HepG2 (cell line): ENCODE measurements at regions not wholly inside any gene's neighbourhood (a gene's known extent, or its start where the extent isn't known, plus 50 kb on each side); places are given as distances from the start of the nearest gene placed in this dataset.

ENCODE experiments used
- ATAC-seq: fragments of 200-7000 bp; cut with Tn5 transposase; 3 replicates; pipeline ENCODE4 v1.9.1; 2020; ENCODE audit warnings: mild to moderate bottlenecking, moderate library complexity
- BruUV-seq: library from RNA; stranded (reverse); fragments of 400-500 nt; replicated peaks from 2 replicates; lab custom pipeline; 2021; lab: Mats Ljungman, UMichigan
- CTCF ChIA-PET: fragments of 300-600 bp; formaldehyde crosslinking; extraction: SDS; loops from one replicate; lab custom pipeline; 2021; ENCODE audit warnings: low total read pairs, inconsistent platforms, low intra/inter-chr PET ratio; lab: Yijun Ruan, JAX
- POLR2A ChIA-PET: fragments of 350-600 bp; sonication (Branson Sonifier 250); formaldehyde crosslinking; loops from one replicate; lab custom pipeline; 2020; ENCODE audit warnings: antibody characterized with exemption, inconsistent platforms; lab: Yijun Ruan, JAX
- DNase-seq: peaks from one replicate; pipeline ENCODE4 v3.0.0-alpha.2; 2015; ENCODE audit warnings: low spot score
- FAIRE-seq: peaks from 3 replicates; lab custom pipeline; 2011; peaks lifted over from hg19 to GRCh38; lab: Jason Lieb, UNC
- H2AFZ ChIP-seq: one replicate; pipeline ENCODE4 v1.6.1; 2011; ENCODE audit warnings: low read length, inconsistent platforms
- H3K27ac ChIP-seq: fragments of 300-600 bp; 3 replicates; pipeline ENCODE4 v1.8.0; 2011; ENCODE audit warnings: mixed run types, mild to moderate bottlenecking, mixed read lengths, low read length, inconsistent platforms; ENCODE audit not compliant: insufficient read depth; ENCODE audit errors: extremely low read length
- H3K27me3 ChIP-seq, 2 experiments: fragments of 200-600 bp in 1 of 2; 2 replicates in 1 of 2; 3 replicates in 1 of 2; pipeline versions ENCODE4 v1.6.0 to v1.8.0; 2011; ENCODE audit warnings: low read length in 2 of 2, mild to moderate bottlenecking in 2 of 2, moderate library complexity in 2 of 2, inconsistent platforms in 1 of 2; ENCODE audit not compliant: insufficient read depth in 2 of 2, control insufficient read depth in 1 of 2
- H3K36me3 ChIP-seq, 2 experiments: fragments of 200-600 bp in 1 of 2; replicated peaks in 1 of 2; 2 replicates in 1 of 2; 3 replicates in 1 of 2; pipeline versions ENCODE4 v1.5.1 to v1.8.0; 2011; ENCODE audit warnings: low read length in 2 of 2, inconsistent platforms in 1 of 2; ENCODE audit not compliant: insufficient read depth in 2 of 2, control insufficient read depth in 1 of 2
- H3K4me1 ChIP-seq: 2 replicates; pipeline ENCODE4 v1.5.1; 2012; ENCODE audit warnings: low read length, inconsistent platforms; ENCODE audit not compliant: insufficient read depth
- H3K4me2 ChIP-seq: 2 replicates; pipeline ENCODE4 v1.6.0; 2011; ENCODE audit warnings: low read depth, low read length, inconsistent platforms
- H3K4me3 ChIP-seq, 3 experiments: fragments of 200-600 bp in 1 of 3; sonication (generic), shearing (Covaris generic) in 1 of 3; replicated peaks in 1 of 3; 2 replicates each; pipeline ENCODE4 v1.5.1; 2011 to 2016; ENCODE audit warnings: low read length in 3 of 3, inconsistent platforms in 2 of 3, low read depth in 2 of 3, mild to moderate bottlenecking in 2 of 3, control low read depth in 1 of 3, mixed read lengths in 1 of 3; ENCODE audit not compliant: insufficient read depth in 1 of 3
- H3K79me2 ChIP-seq: one replicate; pipeline ENCODE4 v1.6.1; 2011; ENCODE audit warnings: low read length, inconsistent platforms; ENCODE audit not compliant: insufficient read depth
- H3K9ac ChIP-seq: 2 replicates; pipeline ENCODE4 v1.6.0; 2011; ENCODE audit warnings: mild to moderate bottlenecking, low read depth, low read length, inconsistent platforms; ENCODE audit not compliant: insufficient read depth
- H3K9me3 ChIP-seq: 2 replicates; pipeline ENCODE4 v1.5.1; 2012; ENCODE audit warnings: mild to moderate bottlenecking, low read length
- H4K20me1 ChIP-seq: 2 replicates; pipeline ENCODE4 v1.6.0; 2011; ENCODE audit warnings: inconsistent platforms, mild to moderate bottlenecking, low read length, moderate library complexity; ENCODE audit not compliant: insufficient read depth
- CREM ChIP-seq, 2 experiments: sonication (generic) in 1 of 2; formaldehyde crosslinking in 1 of 2; IDR thresholded peaks; 2 replicates each; pipeline versions ENCODE4 v1.4.0 to v1.6.1; 2016 to 2020; ENCODE audit warnings: antibody characterized with exemption in 1 of 2, mild to moderate bottlenecking in 1 of 2, missing genetic modification reagents in 1 of 2
- IRX3 ChIP-seq: sonication (generic); formaldehyde crosslinking; IDR thresholded peaks from 2 replicates; pipeline ENCODE4 v1.8.1; 2023; ENCODE audit warnings: mild to moderate bottlenecking, low read depth, missing genetic modification reagents, borderline replicate concordance
- KDM2A ChIP-seq: sonication (generic); formaldehyde crosslinking; IDR thresholded peaks from 2 replicates; pipeline ENCODE4 v1.4.0; 2020; ENCODE audit warnings: low read depth, missing genetic modification reagents, borderline replicate concordance
- MEF2D ChIP-seq: sonication (generic); formaldehyde crosslinking; IDR thresholded peaks from 2 replicates; pipeline ENCODE4 v1.5.1; 2020; ENCODE audit warnings: mild to moderate bottlenecking, missing genetic modification reagents
- SIX4 ChIP-seq: sonication (generic); formaldehyde crosslinking; IDR thresholded peaks from 2 replicates; pipeline ENCODE4 v1.4.0; 2020; ENCODE audit warnings: missing genetic modification reagents
- ZBTB8A ChIP-seq: sonication (generic); formaldehyde crosslinking; IDR thresholded peaks from 2 replicates; pipeline ENCODE4 v1.4.0; 2020; ENCODE audit warnings: mild to moderate bottlenecking, low read depth, missing genetic modification reagents, borderline replicate concordance
- ZSCAN30 ChIP-seq: sonication (generic); formaldehyde crosslinking; IDR thresholded peaks from 2 replicates; pipeline ENCODE4 v1.5.0; 2020; ENCODE audit warnings: mild to moderate bottlenecking, missing genetic modification reagents
- WGBS: methylation state at CpG from one replicate; pipeline ENCODE4 v1.1.6; 2017; ENCODE audit warnings: low lambda C conversion rate; 5-methylcytosine and 5-hydroxymethylcytosine counted together
- in situ Hi-C: cut with HindIII; loops from 2 replicates; pipeline ENCODE4 v1.10.0; 2017; ENCODE audit warnings: low pct_unique_long_range_greater_than_20kb; ENCODE audit not compliant: extremely low pct_ligation_motif_present
- intact Hi-C: fragments of 100-400 bp; cut with micrococcal nuclease; formaldehyde crosslinking; loops from one replicate; pipeline ENCODE4 v1.10.0; 2022; ENCODE audit not compliant: unreplicated experiment
- TF ChIP-seq, protein P1 (sequence below): sonication (generic); formaldehyde crosslinking; IDR thresholded peaks from 2 replicates; pipeline ENCODE4 v1.8.0; 2022; ENCODE audit warnings: mild to moderate bottlenecking, missing genetic modification reagents, moderate library complexity
- TF ChIP-seq, protein P2 (sequence below): sonication (generic); formaldehyde crosslinking; IDR thresholded peaks from 2 replicates; pipeline ENCODE4 v1.5.0; 2020; ENCODE audit warnings: missing genetic modification reagents, mild to moderate bottlenecking, borderline replicate concordance
- TF ChIP-seq, protein P3 (sequence below): sonication (generic); formaldehyde crosslinking; conservative IDR thresholded peaks from 2 replicates; pipeline ENCODE4 v1.8.0; 2022; ENCODE audit warnings: low read depth, missing genetic modification reagents

- intact Hi-C loops (no loop called here), in situ Hi-C loops (no loop called here)
- DNase-seq: no peak
- BruUV-seq: no TSS peak
- no peaks in the 10 kb centered on the region for H4K20me1 ChIP-seq
- no peaks in the 10 kb centered on the region for H3K36me3 ChIP-seq
- ATAC-seq: no peak
- no peak for FAIRE-seq
- CTCF ChIA-PET: no interaction called here
- no peaks in the 10 kb centered on the region for H3K4me1 ChIP-seq
- H3K4me3 ChIP-seq: no peak overlapping the region
- POLR2A ChIA-PET: no interaction called here
- no peaks in the 10 kb centered on the region for H3K9me3 ChIP-seq
- no peak overlapping the region for H3K9ac ChIP-seq
- no peaks in the 10 kb centered on the region for H3K79me2 ChIP-seq
- no peak overlapping the region for H2AFZ ChIP-seq
- H3K4me2 ChIP-seq: no peak overlapping the region
- H3K27me3 ChIP-seq: no peaks in the 10 kb centered on the region
- TF ChIP-seq CREM (IDR thresholded peaks at IDR 0.05) (no peak), CREM (CRISPR knock-in tag; IDR thresholded peaks at IDR 0.05) (no peak), IRX3 (CRISPR knock-in tag) (no peak), ZBTB8A (no peak), KDM2A (CRISPR knock-in tag) (no peak), MEF2D (CRISPR knock-in tag) (no peak)
- TF ChIP-seq, protein P1, sequence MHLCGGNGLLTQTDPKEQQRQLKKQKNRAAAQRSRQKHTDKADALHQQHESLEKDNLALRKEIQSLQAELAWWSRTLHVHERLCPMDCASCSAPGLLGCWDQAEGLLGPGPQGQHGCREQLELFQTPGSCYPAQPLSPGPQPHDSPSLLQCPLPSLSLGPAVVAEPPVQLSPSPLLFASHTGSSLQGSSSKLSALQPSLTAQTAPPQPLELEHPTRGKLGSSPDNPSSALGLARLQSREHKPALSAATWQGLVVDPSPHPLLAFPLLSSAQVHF (CRISPR knock-in tag): no peak
- H3K27ac ChIP-seq: no peak overlapping the region
- 2% methylated on average over 3 of the region's 3 CpGs for WGBS
These were observed 89.1 kb upstream of the SMIM30 start for GRCh38 chr7:113207441-113207840.

DNA sequence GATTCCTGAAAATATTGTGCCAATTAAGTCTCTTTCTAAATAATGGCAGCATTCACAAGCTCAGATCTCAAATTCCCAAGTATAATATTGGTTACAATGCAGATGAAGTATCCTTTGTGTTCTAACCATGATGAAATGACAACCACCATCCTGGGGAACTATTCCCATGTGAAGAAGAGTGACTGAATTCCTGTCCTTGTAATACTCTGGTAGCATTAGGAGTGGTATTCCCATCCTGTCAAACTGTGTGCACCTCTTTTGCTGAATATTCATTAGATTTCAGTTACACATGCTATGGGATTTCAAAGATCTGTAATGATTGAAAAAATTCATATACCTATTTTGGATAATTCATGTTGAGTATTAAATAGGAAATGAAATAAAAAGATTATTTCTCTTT is 86.1 kb upstream of the SMIM30 start:
- H3K4me2 ChIP-seq: no peak overlapping the region
- H3K4me3 ChIP-seq: no peak overlapping the region
- no TSS peak for BruUV-seq
- no peaks in the 10 kb centered on the region for H3K9me3 ChIP-seq
- CTCF ChIA-PET: no interaction called here
- H3K27ac ChIP-seq: no peak overlapping the region
- TF ChIP-seq SIX4 (CRISPR knock-in tag) (no peak), ZSCAN30 (no peak)
- TF ChIP-seq, protein P2, sequence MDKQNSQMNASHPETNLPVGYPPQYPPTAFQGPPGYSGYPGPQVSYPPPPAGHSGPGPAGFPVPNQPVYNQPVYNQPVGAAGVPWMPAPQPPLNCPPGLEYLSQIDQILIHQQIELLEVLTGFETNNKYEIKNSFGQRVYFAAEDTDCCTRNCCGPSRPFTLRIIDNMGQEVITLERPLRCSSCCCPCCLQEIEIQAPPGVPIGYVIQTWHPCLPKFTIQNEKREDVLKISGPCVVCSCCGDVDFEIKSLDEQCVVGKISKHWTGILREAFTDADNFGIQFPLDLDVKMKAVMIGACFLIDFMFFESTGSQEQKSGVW (CRISPR knock-in tag): no peak
- TF ChIP-seq, protein P3, sequence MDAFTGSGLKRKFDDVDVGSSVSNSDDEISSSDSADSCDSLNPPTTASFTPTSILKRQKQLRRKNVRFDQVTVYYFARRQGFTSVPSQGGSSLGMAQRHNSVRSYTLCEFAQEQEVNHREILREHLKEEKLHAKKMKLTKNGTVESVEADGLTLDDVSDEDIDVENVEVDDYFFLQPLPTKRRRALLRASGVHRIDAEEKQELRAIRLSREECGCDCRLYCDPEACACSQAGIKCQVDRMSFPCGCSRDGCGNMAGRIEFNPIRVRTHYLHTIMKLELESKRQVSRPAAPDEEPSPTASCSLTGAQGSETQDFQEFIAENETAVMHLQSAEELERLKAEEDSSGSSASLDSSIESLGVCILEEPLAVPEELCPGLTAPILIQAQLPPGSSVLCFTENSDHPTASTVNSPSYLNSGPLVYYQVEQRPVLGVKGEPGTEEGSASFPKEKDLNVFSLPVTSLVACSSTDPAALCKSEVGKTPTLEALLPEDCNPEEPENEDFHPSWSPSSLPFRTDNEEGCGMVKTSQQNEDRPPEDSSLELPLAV (CRISPR knock-in tag): no peak
- H4K20me1 ChIP-seq: no peaks in the 10 kb centered on the region
- DNase-seq (no peak), ATAC-seq (no peak), FAIRE-seq (no peak)
- H2AFZ ChIP-seq: no peak overlapping the region
- no peaks in the 10 kb centered on the region for H3K4me1 ChIP-seq
- H3K27me3 ChIP-seq: no peaks in the 10 kb centered on the region
- in situ Hi-C loops (no loop called here), intact Hi-C loops (no loop called here)
- no peaks in the 10 kb centered on the region for H3K36me3 ChIP-seq
- H3K9ac ChIP-seq: no peak overlapping the region
- no peaks in the 10 kb centered on the region for H3K79me2 ChIP-seq
- POLR2A ChIA-PET: no interaction called here
